ENCODE measurements at regions not wholly inside any gene's neighbourhood (a gene's known extent, or its start where the extent isn't known, plus 50 kb on each side); places are given as distances from the start of the nearest gene placed in this dataset.

DNA sequence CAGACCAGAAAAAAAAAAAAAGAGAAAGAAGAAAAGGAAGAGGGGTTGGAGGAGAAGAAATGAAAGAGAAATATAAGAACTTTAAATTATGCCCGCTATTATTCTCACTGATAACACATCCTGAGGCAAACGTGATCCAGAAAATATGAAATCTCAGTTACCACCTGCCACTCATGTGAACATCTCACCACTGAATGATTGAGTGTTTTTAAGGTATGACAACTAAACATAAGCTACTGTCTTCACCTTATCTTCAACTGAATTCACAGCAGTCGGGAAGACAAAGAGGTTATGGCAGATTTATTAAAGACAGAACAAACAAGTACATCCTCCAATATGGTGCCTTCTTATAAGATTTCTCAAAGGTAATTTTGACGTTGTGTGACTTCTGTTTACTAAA lies 327.9 kb downstream of the TMEM161B start:
- TF ChIP-seq, protein P1, sequence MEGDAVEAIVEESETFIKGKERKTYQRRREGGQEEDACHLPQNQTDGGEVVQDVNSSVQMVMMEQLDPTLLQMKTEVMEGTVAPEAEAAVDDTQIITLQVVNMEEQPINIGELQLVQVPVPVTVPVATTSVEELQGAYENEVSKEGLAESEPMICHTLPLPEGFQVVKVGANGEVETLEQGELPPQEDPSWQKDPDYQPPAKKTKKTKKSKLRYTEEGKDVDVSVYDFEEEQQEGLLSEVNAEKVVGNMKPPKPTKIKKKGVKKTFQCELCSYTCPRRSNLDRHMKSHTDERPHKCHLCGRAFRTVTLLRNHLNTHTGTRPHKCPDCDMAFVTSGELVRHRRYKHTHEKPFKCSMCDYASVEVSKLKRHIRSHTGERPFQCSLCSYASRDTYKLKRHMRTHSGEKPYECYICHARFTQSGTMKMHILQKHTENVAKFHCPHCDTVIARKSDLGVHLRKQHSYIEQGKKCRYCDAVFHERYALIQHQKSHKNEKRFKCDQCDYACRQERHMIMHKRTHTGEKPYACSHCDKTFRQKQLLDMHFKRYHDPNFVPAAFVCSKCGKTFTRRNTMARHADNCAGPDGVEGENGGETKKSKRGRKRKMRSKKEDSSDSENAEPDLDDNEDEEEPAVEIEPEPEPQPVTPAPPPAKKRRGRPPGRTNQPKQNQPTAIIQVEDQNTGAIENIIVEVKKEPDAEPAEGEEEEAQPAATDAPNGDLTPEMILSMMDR (conservative IDR thresholded peaks at IDR 0.05 in 1 of 2, IDR thresholded peaks at IDR 0.05 in 1 of 2; ENCODE audit: extremely low read depth in 1 of 2, insufficient read depth in 1 of 2, low read depth in 1 of 2, low read length in 2 of 2), result no peak
- no peak for TF ChIP-seq EZH2 (IDR thresholded peaks at IDR 0.05; ENCODE audit: borderline replicate concordance, low read length)
